Vagina (tissue), 2 donors: ENCODE measurements at regions not wholly inside any gene's neighbourhood (a gene's known extent, or its start where the extent isn't known, plus 50 kb on each side); places are given as distances from the start of the nearest gene placed in this dataset.

Experiments
- DNase-seq, 2 donors: peaks; one replicate each; pipeline ENCODE4 v3.0.0-alpha.2; 2017; ENCODE audit errors: extremely low spot score in 2 of 2
- H3K27ac ChIP-seq: fragments of 200-600 bp; sonication (generic); one replicate; pipeline ENCODE4 v1.5.1; 2019
- H3K27me3 ChIP-seq: fragments of 200-600 bp; sonication (generic); one replicate; pipeline ENCODE4 v1.5.1; 2019
- H3K36me3 ChIP-seq, 2 donors: fragments of 200-600 bp; sonication (generic); one replicate each; pipeline ENCODE4 v1.5.1; 2017 to 2019
- H3K4me1 ChIP-seq: fragments of 200-600 bp; sonication (generic); one replicate; pipeline ENCODE4 v1.5.1; 2019
- H3K4me3 ChIP-seq, 2 donors: fragments of 200-600 bp; sonication (generic); 1 replicate in 1 of 2; 2 replicates in 1 of 2; pipeline ENCODE4 v1.5.1; 2016 to 2019
- H3K9me3 ChIP-seq: fragments of 200-600 bp; sonication (generic); one replicate; pipeline ENCODE4 v1.5.1; 2019
- CTCF ChIP-seq, 3 experiments: fragments of 450-650 bp in 2 of 3; fragments of 200-600 bp in 1 of 3; sonication (generic) in 1 of 3; IDR thresholded peaks; one replicate each; pipeline ENCODE4 v1.5.1; 2017 to 2019; ENCODE audit warnings: antibody characterized with exemption in 3 of 3, mild to moderate bottlenecking in 2 of 3, moderate library complexity in 2 of 3
- POLR2A ChIP-seq, 2 donors: fragments of 450-650 bp; IDR thresholded peaks; one replicate each; pipeline ENCODE4 v1.6.1; 2017; ENCODE audit warnings: antibody characterized with exemption in 2 of 2, mild to moderate bottlenecking in 2 of 2, moderate library complexity in 2 of 2
- POLR2AphosphoS5 ChIP-seq, 2 donors: sonication (generic); formaldehyde crosslinking; IDR thresholded peaks; one replicate each; pipeline ENCODE4 v1.9.0; 2017; ENCODE audit warnings: antibody characterized with exemption in 2 of 2, mild to moderate bottlenecking in 2 of 2, low read depth in 1 of 2; ENCODE audit not compliant: insufficient read depth in 1 of 2
- intact Hi-C: fragments of 100-400 bp; cut with DNase I; formaldehyde crosslinking; loops from one replicate; pipeline ENCODE4 v1.15.1; 2023

- Histone ChIP-seq H3K36me3 (no peaks in the 10 kb centered on the region), H3K9me3 (no peaks in the 10 kb centered on the region), H3K27ac (no peak overlapping the region), H3K4me3 (no peak overlapping the region), H3K4me1 (no peaks in the 10 kb centered on the region), H3K27me3 (no peaks in the 10 kb centered on the region)
- intact Hi-C loops, result no loop called here
- no peak for DNase-seq
- TF ChIP-seq POLR2AphosphoS5 (IDR thresholded peaks at IDR 0.05; ENCODE audit: insufficient read depth in 1 of 2, low read depth in 1 of 2) (no peak), POLR2A (IDR thresholded peaks at IDR 0.05) (no peak), CTCF (IDR thresholded peaks at IDR 0.05) (no peak)
These were observed 615.9 kb upstream of the FAT3 start for GRCh38 chr11:91608677-91609076.

- Histone ChIP-seq H3K36me3 (no peaks in the 10 kb centered on the region), H3K27ac (no peak overlapping the region), H3K27me3 (no peaks in the 10 kb centered on the region), H3K9me3 (no peaks in the 10 kb centered on the region), H3K4me1 (no peaks in the 10 kb centered on the region), H3K4me3 (no peak overlapping the region)
- DNase-seq, result no peak
- intact Hi-C loops, result no loop called here
- TF ChIP-seq CTCF (IDR thresholded peaks at IDR 0.05) (no peak), POLR2AphosphoS5 (IDR thresholded peaks at IDR 0.05; ENCODE audit: insufficient read depth in 1 of 2, low read depth in 1 of 2) (no peak), POLR2A (IDR thresholded peaks at IDR 0.05) (no peak)
These were observed 628.5 kb upstream of the FAT3 start for GRCh38 chr11:91596111-91596510.

- H3K4me1 ChIP-seq, result no peaks in the 10 kb centered on the region
- no peaks in the 10 kb centered on the region for H3K36me3 ChIP-seq
- TF ChIP-seq CTCF (IDR thresholded peaks at IDR 0.05) (no peak), POLR2A (IDR thresholded peaks at IDR 0.05) (no peak), POLR2AphosphoS5 (IDR thresholded peaks at IDR 0.05; ENCODE audit: insufficient read depth in 1 of 2, low read depth in 1 of 2) (no peak)
- no peak overlapping the region for H3K4me3 ChIP-seq
- no peak for DNase-seq
- no peaks in the 10 kb centered on the region for H3K27me3 ChIP-seq
- no peak overlapping the region for H3K27ac ChIP-seq
- H3K9me3 ChIP-seq, result no peaks in the 10 kb centered on the region
- intact Hi-C loops, result no loop called here
These were observed 633.6 kb upstream of the FAT3 start for GRCh38 chr11:91591021-91591420.

GRCh38 chr11:91587131-91587530 lies 637.5 kb upstream of the FAT3 start:
- H3K27me3 ChIP-seq, result no peaks in the 10 kb centered on the region
- H3K36me3 ChIP-seq, result no peaks in the 10 kb centered on the region
- H3K27ac ChIP-seq, result no peak overlapping the region
- intact Hi-C loops, result no loop called here
- no peak overlapping the region for H3K4me3 ChIP-seq
- TF ChIP-seq POLR2A (IDR thresholded peaks at IDR 0.05) (no peak), CTCF (IDR thresholded peaks at IDR 0.05) (no peak), POLR2AphosphoS5 (IDR thresholded peaks at IDR 0.05; ENCODE audit: insufficient read depth in 1 of 2, low read depth in 1 of 2) (no peak)
- DNase-seq, result no peak
- H3K9me3 ChIP-seq, result no peaks in the 10 kb centered on the region
- no peaks in the 10 kb centered on the region for H3K4me1 ChIP-seq

- no peaks in the 10 kb centered on the region for H3K36me3 ChIP-seq
- no peak overlapping the region for H3K4me3 ChIP-seq
- no peak for TF ChIP-seq POLR2AphosphoS5 (IDR thresholded peaks at IDR 0.05; ENCODE audit: insufficient read depth in 1 of 2, low read depth in 1 of 2)
- TF ChIP-seq CTCF (IDR thresholded peaks at IDR 0.05), result no peak
- no peak for TF ChIP-seq POLR2A (IDR thresholded peaks at IDR 0.05)
- intact Hi-C loops, result no loop called here
- H3K27me3 ChIP-seq, result no peaks in the 10 kb centered on the region
- H3K4me1 ChIP-seq, result no peaks in the 10 kb centered on the region
- H3K9me3 ChIP-seq, result no peaks in the 10 kb centered on the region
- H3K27ac ChIP-seq, result no peak overlapping the region
- DNase-seq, result no peak
These were observed 639.4 kb upstream of the FAT3 start for GRCh38 chr11:91585035-91585801.
